ENCODE measurements at regions not wholly inside any gene's neighbourhood (a gene's known extent, or its start where the extent isn't known, plus 50 kb on each side); places are given as distances from the start of the nearest gene placed in this dataset.

DNA sequence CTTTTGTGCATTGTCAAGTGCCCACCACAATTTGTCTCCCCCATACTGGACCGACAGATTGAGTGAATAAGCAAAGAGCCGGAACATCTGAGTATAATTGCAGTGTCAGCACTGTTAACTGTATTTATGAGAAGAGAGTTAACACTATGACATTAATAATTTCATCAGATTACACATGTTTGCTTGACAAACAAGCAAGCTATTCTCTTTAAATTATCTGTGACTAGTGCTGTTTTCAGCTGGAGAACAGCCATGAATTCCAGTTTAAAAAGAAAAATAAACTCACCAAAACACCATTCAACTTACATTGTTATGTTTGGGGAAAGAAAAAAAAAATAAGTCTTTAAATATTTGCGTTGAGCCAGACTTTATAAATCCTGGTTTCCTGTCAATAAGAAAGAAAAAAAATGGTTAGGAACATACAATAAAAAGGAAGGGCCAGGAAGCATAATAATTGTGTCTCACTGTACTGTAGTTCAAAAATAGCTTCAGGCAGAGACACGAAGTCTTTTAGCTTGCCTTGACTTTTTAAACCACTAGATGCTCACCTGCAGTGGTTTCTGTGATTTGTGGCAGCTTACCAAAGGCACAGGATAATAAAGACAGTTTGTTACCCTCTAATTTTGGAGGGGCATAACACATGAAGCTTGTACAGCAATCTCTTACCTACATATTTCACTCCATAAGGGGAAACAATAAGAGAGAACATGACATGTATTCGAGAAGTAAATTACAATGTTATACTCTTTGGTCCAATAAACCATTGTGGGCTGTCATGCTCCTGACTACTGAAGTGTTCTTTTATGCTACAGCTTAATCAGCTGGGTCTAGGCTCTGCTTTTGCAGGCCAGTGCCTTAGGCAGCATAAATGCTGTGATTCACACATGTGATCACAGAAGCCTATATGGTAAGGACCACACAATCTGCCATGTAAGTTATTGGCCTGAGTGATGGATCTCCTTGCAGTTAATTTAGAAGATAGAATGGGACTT lies 302.0 kb upstream of the ADGRL2 start:
- peak in 2 of 3 donors; percentile 16 to 33 for DNase-seq (ENCODE audit: low read depth in 3 of 3, low spot score in 2 of 3)

DNA sequence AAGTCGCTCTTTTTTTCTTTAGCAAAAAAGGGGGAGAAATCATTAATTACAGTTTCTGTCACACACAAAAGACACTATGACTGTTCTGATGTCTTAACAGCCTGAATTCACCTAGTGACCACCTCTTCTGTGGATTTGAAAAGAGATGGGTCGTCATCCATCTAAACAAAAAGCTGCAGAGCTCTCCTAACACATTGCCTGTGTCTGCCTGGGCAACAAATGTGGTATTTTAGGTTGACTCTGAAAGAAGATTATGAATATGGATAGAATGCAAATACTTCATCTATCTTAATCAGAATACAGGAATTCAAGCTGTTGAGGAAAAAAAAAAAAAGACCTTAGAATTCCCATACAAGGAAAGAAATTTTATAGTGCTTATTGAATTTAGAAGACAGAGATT lies 304.4 kb upstream of the ADGRL2 start:
- no peak for DNase-seq (ENCODE audit: low read depth in 3 of 3, low spot score in 2 of 3)

DNA sequence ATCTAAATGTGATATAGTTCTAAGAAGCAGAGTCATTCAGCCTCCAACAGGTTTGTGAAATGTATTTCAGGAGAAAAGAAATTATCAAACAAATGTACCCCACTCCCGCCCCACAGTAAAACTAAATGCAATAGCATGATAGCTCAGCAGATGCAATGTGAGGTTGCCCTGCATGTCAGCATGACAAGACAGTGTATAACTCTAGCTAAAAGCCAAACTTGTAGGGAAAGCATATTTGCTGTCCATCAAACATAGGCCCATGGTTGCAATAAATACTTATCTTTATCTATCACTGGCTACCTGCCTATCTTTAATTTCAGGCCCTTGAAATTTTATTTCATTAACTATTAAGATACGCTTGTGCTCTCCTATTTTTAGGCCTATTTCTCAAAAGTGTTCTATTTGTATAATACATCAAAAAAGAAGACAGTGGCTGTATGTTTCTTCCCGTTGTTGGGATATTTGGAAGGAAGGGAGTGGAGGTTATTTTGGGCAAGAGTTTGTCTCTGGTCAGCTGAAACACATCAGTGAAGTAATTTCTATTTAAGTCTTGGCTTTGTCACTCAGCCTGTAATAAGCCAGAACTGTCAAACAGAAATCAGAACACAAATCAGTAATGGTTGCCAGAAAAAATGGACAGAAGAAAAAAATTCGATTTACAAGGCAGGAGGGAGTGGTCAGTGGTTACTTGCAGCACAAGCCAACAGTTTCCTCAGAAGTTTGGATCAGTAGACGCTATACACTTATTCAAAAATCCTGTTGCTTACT lies 307.4 kb upstream of the ADGRL2 start:
- no peak for DNase-seq (ENCODE audit: low read depth in 3 of 3, low spot score in 2 of 3)

DNA sequence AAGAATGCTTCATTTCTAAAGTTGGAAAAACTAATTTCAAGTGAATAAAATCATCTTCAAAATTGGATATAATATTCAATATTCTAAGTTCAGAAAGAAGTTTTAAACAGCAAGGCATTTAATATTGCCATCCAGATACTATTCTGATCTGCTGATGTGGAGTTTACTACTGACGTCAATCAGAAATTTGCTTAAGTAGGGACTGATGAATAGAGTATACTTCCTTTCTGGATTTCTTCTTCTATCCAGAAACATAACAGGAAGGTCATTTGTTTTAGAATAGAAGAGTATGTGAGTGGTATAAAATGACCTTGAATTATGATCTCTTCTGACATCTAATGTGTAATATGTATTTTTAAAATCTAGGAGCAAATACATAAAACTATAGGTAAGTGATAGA lies 308.1 kb upstream of the ADGRL2 start:
- no peak for DNase-seq (ENCODE audit: low read depth in 3 of 3, low spot score in 2 of 3)

DNA sequence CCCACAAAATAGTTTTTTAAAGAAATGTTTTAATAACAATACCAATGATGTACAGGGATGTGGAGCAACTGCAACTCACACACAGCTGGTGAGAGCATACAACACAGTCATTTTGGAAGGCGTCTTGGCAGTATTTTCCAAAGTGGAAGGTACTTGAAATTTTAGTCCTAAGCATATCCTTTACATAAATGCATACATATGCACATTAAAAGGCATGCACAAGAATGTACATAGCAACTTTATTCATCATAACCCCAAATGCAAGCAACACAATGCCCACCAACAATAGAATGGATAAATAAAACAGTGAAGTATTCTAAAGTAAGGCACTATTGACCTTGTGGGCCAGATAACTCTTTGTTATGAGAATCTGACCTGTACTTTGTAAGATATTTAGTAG lies 310.1 kb upstream of the ADGRL2 start:
- no peak for DNase-seq (ENCODE audit: low read depth in 3 of 3, low spot score in 2 of 3)

DNA sequence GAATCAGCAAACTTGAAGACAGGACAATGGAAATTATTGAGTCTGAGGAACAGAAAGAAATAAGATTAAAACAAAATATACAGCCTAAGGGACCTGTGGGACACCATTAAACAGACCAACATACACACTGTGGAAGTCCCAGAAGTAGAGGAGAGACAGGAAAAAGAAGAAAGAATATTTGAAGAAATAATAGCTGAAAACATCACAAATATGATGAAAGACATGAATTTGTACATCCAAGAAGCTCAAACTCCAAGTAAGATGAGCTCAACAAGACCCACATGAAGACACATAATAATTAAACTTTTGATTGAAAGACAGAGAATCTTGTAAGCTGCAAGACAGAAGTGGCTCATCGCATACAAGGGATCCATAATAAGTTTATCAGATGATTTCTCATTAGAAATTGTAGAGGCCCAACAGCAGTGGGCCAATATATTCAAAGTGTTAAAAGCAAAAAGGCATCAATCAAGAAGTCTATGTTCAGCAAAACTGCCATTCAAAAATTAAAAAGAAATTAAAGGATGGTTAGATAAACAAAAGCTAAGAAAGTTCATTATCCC lies 311.3 kb upstream of the ADGRL2 start:
- no peak for DNase-seq (ENCODE audit: low read depth in 3 of 3, low spot score in 2 of 3)

DNA sequence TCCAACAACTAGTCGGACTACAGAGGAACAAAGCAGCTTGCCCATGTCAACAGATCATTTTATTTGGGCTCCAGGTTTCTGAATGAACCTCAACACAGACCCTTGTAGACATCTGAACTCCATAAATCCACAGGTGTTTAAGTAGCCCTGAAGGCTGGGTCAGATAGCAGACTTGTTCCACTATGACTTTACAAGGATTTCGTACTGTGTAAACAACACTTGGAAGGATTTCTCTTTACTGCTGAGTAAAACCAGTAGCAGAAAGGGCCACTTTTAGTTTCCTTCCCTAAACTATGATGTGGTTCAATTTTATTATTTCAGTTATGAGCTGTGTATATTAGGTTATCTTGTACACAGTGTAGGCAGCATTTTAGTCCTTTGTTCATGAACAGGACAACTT lies 316.4 kb upstream of the ADGRL2 start:
- no peak for DNase-seq (ENCODE audit: low read depth in 3 of 3, low spot score in 2 of 3)

DNA sequence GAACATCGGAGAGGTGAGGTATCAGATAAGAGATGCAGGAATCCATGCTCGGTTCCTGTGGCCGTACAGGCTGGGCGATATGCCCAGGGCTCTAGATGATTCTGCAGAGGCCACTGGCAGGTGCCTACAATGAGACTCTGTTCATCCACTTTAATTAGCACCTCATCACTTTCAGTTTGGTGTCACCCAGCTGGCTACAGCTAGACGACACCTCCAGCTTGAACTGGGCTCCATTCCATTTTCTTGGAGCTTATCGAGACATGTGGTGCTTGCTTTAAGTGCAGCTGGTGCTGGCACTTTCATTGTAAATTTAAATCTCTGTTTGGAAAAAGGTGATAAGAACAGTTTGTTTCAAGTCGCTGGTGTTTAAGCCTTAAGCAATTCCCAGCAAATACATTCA lies 322.5 kb upstream of the ADGRL2 start:
- DNase-seq (ENCODE audit: low read depth in 3 of 3, low spot score in 2 of 3), result no peak

DNA sequence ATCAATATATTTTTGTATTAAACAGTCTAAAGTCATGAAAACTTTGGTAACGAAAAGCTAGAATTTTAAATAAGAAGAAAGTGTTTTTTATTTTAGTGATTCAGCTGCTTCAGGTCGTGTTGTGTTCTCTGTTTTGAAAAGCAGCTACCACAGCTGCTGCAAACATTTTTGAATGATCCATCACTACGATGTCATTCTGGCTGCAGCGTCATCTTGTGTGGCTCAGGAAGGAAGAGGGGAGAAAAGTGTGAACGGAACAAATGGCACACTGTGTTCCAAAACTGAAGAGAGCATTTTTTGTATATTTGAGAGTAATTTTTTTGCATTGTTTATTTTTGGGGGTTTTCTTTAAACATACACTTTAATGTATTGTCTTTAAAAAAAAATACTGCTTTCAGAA lies 323.0 kb upstream of the ADGRL2 start:
- DNase-seq (ENCODE audit: low read depth in 3 of 3, low spot score in 2 of 3), result no peak

DNA sequence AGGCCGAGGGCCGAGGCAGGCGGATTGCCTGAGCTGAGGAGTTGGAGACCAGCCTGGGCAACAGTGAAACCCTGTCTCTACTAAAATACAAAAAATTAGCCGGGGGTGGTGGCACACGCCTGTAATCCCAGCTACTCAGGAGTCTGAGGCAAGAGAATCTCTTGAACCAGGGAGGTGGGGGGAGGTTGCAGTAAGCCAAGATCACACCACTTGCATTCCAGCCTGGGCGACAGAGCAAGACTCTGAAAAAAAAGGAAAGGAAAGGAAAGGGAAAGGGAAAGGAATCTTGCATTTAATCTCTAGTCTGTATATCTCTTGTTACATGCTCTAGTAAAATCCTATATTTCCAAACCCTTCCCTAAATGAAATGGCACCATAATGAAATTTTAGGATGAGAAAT lies 328.3 kb upstream of the ADGRL2 start:
- DNase-seq (ENCODE audit: low read depth in 3 of 3, low spot score in 2 of 3), result no peak

DNA sequence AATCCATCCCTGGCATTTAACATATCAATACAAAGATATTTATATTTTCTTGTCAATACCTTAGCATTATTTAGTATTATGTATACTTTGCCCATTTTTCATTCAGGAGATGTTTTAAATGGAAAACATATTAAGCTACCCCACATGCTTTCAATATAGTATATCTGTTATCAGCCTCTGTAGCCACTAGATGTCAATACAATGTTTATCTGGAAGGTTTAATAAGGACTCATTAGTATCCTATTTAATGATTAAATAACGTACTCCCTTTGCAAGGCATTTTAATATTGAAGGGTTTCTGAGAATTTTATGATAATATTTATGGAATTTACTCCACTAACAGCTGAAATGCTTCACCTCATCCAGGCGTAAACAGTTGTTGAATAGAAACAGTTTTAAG lies 329.5 kb upstream of the ADGRL2 start:
- no peak for DNase-seq (ENCODE audit: low read depth in 3 of 3, low spot score in 2 of 3)

DNA sequence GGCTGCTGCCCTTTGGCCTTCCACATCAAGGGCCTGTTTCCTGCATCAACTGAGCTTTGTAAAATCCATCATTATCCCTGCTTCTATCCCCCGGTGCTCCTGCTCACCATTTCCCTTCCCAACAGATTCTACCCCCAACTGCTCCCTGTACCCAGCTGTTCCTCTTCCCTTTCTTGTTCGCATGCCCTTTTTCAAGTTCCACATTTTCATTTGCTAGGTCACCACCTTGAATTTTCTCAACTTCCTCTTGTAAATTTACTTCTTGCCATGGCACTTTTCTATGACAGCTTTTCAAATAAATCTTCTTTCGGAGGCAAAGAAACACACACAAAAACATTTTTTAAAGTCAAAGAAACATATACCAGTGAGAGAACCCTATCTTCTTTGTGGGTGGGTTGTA lies 330.5 kb upstream of the ADGRL2 start:
- no peak for DNase-seq (ENCODE audit: low read depth in 3 of 3, low spot score in 2 of 3)

DNA sequence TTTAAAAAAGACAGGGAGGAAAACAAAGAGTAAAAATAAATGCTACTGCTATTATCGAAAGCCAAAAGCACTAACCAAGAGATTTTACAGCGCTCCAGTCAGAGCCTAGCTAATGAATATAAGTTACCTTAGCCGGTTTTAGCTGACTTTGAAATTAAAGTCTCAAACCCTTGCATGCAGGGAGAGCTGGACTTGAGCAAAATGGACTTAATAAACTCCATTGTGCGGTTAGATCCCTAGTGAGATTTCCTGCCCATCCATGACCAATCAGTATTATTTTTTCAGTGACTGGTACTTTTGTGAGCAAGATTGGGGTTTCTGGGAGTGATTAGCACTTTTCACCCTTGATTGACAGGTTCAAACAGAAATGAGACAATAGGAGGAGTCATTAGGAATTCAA lies 333.4 kb upstream of the ADGRL2 start:
- DNase-seq (ENCODE audit: low read depth in 3 of 3, low spot score in 2 of 3), result peak in 1 of 3 donors; percentile 8

DNA sequence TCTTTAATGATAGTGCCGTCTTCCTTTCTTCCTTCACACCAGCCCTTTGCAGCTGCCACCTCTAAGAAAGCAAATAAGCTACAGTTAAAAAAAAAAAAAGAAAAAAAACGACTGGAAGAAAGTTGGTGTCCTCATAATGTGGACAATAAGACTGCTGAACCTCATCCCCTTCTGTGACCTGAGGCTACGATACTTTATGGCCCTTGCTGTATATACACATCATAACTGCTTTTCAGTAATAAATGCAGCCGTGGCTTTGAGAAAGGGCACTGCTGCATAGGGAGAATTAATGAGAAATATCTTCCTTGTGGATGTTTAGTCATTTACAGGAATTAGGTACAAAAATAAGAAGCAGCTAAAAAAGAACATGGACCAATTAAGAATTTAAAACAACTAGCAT lies 333.8 kb upstream of the ADGRL2 start:
- no peak for DNase-seq (ENCODE audit: low read depth in 3 of 3, low spot score in 2 of 3)

DNA sequence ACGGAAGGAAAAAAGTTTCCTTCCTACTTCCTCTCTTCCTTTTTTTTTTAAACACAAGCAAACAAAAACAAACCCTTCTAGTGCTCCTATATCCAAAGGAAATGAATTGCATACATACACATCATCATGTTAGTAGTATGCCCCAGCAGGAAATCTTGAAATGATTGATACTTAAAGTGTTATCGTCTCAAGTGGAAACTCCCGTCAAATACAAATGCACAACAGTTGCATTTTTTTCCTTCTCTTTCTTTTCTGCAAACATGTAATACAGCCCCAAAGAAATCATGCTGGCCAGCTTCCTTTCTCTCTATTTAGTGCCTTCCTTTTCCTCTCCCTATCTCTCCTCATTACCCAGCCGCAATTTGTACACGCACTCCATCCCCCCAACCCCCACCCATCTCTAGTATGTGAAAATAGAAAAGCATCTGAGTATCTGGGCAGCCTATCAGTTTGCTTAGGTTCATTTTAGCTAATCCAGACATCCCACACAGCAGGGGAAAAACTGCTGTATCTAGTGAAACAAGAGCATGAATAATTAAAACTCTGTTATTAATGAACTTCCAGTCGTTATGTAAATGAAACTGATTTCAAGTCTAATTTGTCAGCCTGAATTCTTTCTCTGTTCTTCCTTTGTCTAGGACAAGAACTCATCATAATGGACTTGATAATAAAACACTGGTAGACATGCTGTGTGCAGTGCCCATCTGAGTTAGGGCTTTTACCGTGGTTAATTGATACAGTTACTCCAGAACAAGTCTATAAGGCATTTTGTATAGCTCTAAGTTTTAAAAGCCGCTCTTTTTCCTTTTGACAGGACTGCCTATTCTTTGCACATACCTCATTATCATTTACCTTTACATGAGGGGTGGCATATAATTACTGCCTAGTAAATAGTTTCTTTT lies 336.5 kb upstream of the ADGRL2 start:
- no peak for DNase-seq (ENCODE audit: low read depth in 3 of 3, low spot score in 2 of 3)

DNA sequence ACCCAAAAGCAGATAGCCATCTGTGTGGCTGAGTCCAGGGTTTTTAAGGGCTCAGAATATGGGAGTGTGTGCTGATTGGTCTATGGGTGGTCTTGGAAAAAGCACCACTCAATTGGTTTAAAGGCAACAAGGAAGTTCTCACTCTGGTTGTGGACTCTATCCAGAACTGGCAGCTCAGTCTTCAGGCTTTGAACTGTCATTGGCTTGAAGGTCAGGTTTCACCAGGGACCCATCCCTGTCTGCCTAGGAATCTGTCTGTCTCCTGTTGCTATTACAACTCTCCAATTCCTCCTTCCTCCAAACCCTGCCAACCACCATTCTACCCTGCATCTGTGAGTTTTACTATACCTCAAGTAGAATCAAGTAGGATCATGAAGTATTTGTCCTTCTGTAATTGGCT lies 341.7 kb upstream of the ADGRL2 start:
- DNase-seq (ENCODE audit: low read depth in 3 of 3, low spot score in 2 of 3), result no peak

DNA sequence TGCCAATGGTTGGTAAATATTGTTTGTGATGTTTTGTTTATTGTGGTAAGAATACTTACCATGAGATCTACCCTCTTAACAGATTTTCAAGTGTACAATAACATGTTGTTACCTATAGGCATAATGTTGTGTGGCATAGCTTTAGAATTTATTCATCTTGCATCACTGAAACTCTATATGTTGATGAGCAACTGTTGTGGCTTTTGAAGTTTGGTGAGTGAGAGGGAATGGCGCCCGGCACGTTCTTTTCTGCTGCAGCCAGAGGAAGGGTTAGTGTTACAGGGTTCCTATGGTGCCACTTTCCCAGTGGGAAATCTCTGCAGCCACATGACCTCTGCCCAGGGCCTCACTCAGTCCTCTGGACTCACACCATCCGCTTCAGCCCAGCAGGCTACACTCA lies 342.5 kb upstream of the ADGRL2 start:
- DNase-seq (ENCODE audit: low read depth in 3 of 3, low spot score in 2 of 3), result no peak

DNA sequence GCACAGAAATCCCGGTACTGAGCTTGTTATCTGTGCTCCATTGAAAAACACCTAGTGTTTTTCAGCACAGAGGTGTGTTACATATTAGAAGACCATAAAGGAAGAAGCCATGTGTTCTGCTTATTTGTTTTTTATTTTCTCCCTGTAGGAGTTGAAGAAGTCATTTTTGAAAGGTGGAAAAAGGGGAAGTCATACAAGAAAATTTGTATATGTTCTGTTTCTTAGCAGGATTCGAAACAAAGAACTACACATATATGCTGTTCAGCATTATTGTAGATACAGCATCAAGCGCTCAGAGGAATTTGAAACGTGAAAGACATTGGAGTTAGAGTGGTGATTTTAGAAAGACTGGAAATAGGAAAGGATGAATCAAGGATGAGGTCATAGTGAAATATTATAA lies 345.3 kb upstream of the ADGRL2 start:
- DNase-seq (ENCODE audit: low read depth in 3 of 3, low spot score in 2 of 3), result no peak

DNA sequence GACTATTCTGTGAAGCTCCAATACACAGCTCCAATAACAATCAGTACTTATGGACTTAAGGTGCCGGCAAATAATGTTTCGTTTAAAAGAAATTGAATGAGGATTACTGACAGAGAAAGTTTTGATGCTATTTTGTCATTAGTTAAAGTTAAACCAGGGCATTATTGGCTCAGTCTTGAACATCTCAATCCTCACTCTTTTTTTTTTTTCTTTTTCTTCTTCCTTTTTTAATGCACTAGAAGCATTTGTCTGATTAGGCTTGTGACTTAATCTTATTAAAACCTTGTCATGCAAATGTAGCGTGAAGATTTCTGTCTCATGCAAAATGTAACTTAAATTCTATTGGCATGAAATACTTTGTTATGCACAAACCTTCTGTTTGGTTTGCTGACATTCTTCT lies 346.8 kb upstream of the ADGRL2 start:
- no peak for DNase-seq (ENCODE audit: low read depth in 3 of 3, low spot score in 2 of 3)

DNA sequence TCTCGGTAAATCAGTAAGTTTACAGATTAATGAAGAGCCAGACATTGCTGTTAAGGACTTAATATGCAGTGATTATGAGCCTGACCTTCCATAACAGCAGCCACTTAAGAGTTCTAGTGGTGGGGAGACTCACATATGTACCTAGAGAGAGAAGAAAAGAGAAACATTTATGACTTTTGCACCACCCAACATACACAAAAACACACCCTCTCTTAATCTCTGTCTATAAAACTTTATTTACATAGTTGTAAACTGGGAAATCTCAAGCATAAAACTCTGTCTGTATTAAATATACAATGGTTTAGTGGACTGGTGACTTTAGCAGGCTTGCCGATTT lies 347.4 kb upstream of the ADGRL2 start:
- DNase-seq (ENCODE audit: low read depth in 3 of 3, low spot score in 2 of 3), result no peak

Measured in right renal cortex interstitium (tissue), 3 donors.